ENCODE measurements at regions not wholly inside any gene's neighbourhood (a gene's known extent, or its start where the extent isn't known, plus 50 kb on each side); places are given as distances from the start of the nearest gene placed in this dataset.
"Not testable (repeated sequence)": the region's sequence is repeated elsewhere in the genome, so short reads cannot be mapped to it uniquely, and the experiment has no call there.

GRCh38 chr3:11739706-11740105 is 96.0 kb upstream of the VGLL4 start:
- Histone ChIP-seq H3K4me3 (ENCODE audit: low read depth, low read length) (no peak overlapping the region), H3K4me1 (ENCODE audit: control insufficient read depth, insufficient read depth, low read length, unreplicated experiment) (no peaks in the 10 kb centered on the region), H3K79me2 (ENCODE audit: control insufficient read depth, insufficient read depth, low read length, unreplicated experiment) (no peaks in the 10 kb centered on the region), H3K36me3 (ENCODE audit: insufficient read depth, low read length) (no peaks in the 10 kb centered on the region), H3K27ac (ENCODE audit: low read depth, low read length) (no peak overlapping the region), H3K27me3 (ENCODE audit: insufficient read depth, low read length) (peaks cover 30% of the 10 kb centered on the region), H2AFZ (ENCODE audit: low read length, unreplicated experiment) (no peak overlapping the region)

- no peaks in the 10 kb centered on the region for H3K4me1 ChIP-seq (ENCODE audit: control insufficient read depth, insufficient read depth, low read length, unreplicated experiment)
- H3K79me2 ChIP-seq (ENCODE audit: control insufficient read depth, insufficient read depth, low read length, unreplicated experiment) = no peaks in the 10 kb centered on the region
- no peak overlapping the region for H3K27ac ChIP-seq (ENCODE audit: low read depth, low read length)
- no peaks in the 10 kb centered on the region for H3K36me3 ChIP-seq (ENCODE audit: insufficient read depth, low read length)
- no peak overlapping the region for H2AFZ ChIP-seq (ENCODE audit: low read length, unreplicated experiment)
- H3K27me3 ChIP-seq (ENCODE audit: insufficient read depth, low read length) = peaks cover 30% of the 10 kb centered on the region
- H3K4me3 ChIP-seq (ENCODE audit: low read depth, low read length) = no peak overlapping the region
These were observed 95.4 kb upstream of the VGLL4 start for GRCh38 chr3:11739123-11739522.

- H3K27ac ChIP-seq (ENCODE audit: low read depth, low read length) = no peak overlapping the region
- H3K79me2 ChIP-seq (ENCODE audit: control insufficient read depth, insufficient read depth, low read length, unreplicated experiment) = no peaks in the 10 kb centered on the region
- H3K4me3 ChIP-seq (ENCODE audit: low read depth, low read length) = no peak overlapping the region
- H2AFZ ChIP-seq (ENCODE audit: low read length, unreplicated experiment) = no peak overlapping the region
- no peaks in the 10 kb centered on the region for H3K36me3 ChIP-seq (ENCODE audit: insufficient read depth, low read length)
- peaks cover 30% of the 10 kb centered on the region for H3K27me3 ChIP-seq (ENCODE audit: insufficient read depth, low read length)
- H3K4me1 ChIP-seq (ENCODE audit: control insufficient read depth, insufficient read depth, low read length, unreplicated experiment) = no peaks in the 10 kb centered on the region
These were observed 94.0 kb upstream of the VGLL4 start for GRCh38 chr3:11737742-11738141.

- Histone ChIP-seq H3K36me3 (ENCODE audit: insufficient read depth, low read length) (no peaks in the 10 kb centered on the region), H2AFZ (ENCODE audit: low read length, unreplicated experiment) (no peak overlapping the region), H3K27me3 (ENCODE audit: insufficient read depth, low read length) (peaks cover 30% of the 10 kb centered on the region), H3K4me3 (ENCODE audit: low read depth, low read length) (no peak overlapping the region), H3K79me2 (ENCODE audit: control insufficient read depth, insufficient read depth, low read length, unreplicated experiment) (no peaks in the 10 kb centered on the region), H3K4me1 (ENCODE audit: control insufficient read depth, insufficient read depth, low read length, unreplicated experiment) (no peaks in the 10 kb centered on the region), H3K27ac (ENCODE audit: low read depth, low read length) (no peak overlapping the region)
These were observed 92.6 kb upstream of the VGLL4 start for GRCh38 chr3:11736136-11736833.

GRCh38 chr3:11735638-11736037 is 91.9 kb upstream of the VGLL4 start:
- Histone ChIP-seq H3K27me3 (ENCODE audit: insufficient read depth, low read length) (peaks cover 33% of the 10 kb centered on the region), H3K79me2 (ENCODE audit: control insufficient read depth, insufficient read depth, low read length, unreplicated experiment) (no peaks in the 10 kb centered on the region), H3K4me1 (ENCODE audit: control insufficient read depth, insufficient read depth, low read length, unreplicated experiment) (no peaks in the 10 kb centered on the region), H3K36me3 (ENCODE audit: insufficient read depth, low read length) (no peaks in the 10 kb centered on the region), H3K4me3 (ENCODE audit: low read depth, low read length) (no peak overlapping the region), H2AFZ (ENCODE audit: low read length, unreplicated experiment) (no peak overlapping the region), H3K27ac (ENCODE audit: low read depth, low read length) (no peak overlapping the region)

GRCh38 chr3:11735111-11735510 is 91.4 kb upstream of the VGLL4 start:
- not testable (repeated sequence) for H3K4me3 ChIP-seq (ENCODE audit: low read depth, low read length)
- peaks cover 30% of the 10 kb centered on the region for H3K27me3 ChIP-seq (ENCODE audit: insufficient read depth, low read length)

GRCh38 chr3:11733914-11734313 is 90.2 kb upstream of the VGLL4 start:
- H3K36me3 ChIP-seq (ENCODE audit: insufficient read depth, low read length) = no peaks in the 10 kb centered on the region
- H3K4me1 ChIP-seq (ENCODE audit: control insufficient read depth, insufficient read depth, low read length, unreplicated experiment) = no peaks in the 10 kb centered on the region
- peaks cover 27% of the 10 kb centered on the region for H3K27me3 ChIP-seq (ENCODE audit: insufficient read depth, low read length)
- no peak overlapping the region for H2AFZ ChIP-seq (ENCODE audit: low read length, unreplicated experiment)
- H3K4me3 ChIP-seq (ENCODE audit: low read depth, low read length) = no peak overlapping the region
- no peaks in the 10 kb centered on the region for H3K79me2 ChIP-seq (ENCODE audit: control insufficient read depth, insufficient read depth, low read length, unreplicated experiment)
- no peak overlapping the region for H3K27ac ChIP-seq (ENCODE audit: low read depth, low read length)

More at GRCh38 chr3:11735111-11735510, 91.4 kb upstream of the VGLL4 start:
- H3K36me3 ChIP-seq (ENCODE audit: insufficient read depth, low read length); H3K4me1 ChIP-seq (ENCODE audit: control insufficient read depth, insufficient read depth, low read length, unreplicated experiment); H3K27ac ChIP-seq (ENCODE audit: low read depth, low read length); H3K79me2 ChIP-seq (ENCODE audit: control insufficient read depth, insufficient read depth, low read length, unreplicated experiment); H2AFZ ChIP-seq (ENCODE audit: low read length, unreplicated experiment): not testable (repeated sequence)

GRCh38 chr3:11727207-11727606 is 83.5 kb upstream of the VGLL4 start:
- Histone ChIP-seq H3K27ac (ENCODE audit: low read depth, low read length) (no peak overlapping the region), H3K79me2 (ENCODE audit: control insufficient read depth, insufficient read depth, low read length, unreplicated experiment) (no peaks in the 10 kb centered on the region), H3K4me3 (ENCODE audit: low read depth, low read length) (no peak overlapping the region), H3K27me3 (ENCODE audit: insufficient read depth, low read length) (peaks cover 24% of the 10 kb centered on the region), H3K4me1 (ENCODE audit: control insufficient read depth, insufficient read depth, low read length, unreplicated experiment) (no peaks in the 10 kb centered on the region), H2AFZ (ENCODE audit: low read length, unreplicated experiment) (no peak overlapping the region), H3K36me3 (ENCODE audit: insufficient read depth, low read length) (no peaks in the 10 kb centered on the region)

GRCh38 chr3:11726146-11726545 is 82.4 kb upstream of the VGLL4 start:
- Histone ChIP-seq H2AFZ (ENCODE audit: low read length, unreplicated experiment) (no peak overlapping the region), H3K27ac (ENCODE audit: low read depth, low read length) (no peak overlapping the region), H3K4me3 (ENCODE audit: low read depth, low read length) (no peak overlapping the region), H3K4me1 (ENCODE audit: control insufficient read depth, insufficient read depth, low read length, unreplicated experiment) (no peaks in the 10 kb centered on the region), H3K36me3 (ENCODE audit: insufficient read depth, low read length) (no peaks in the 10 kb centered on the region), H3K79me2 (ENCODE audit: control insufficient read depth, insufficient read depth, low read length, unreplicated experiment) (no peaks in the 10 kb centered on the region), H3K27me3 (ENCODE audit: insufficient read depth, low read length) (peaks cover 33% of the 10 kb centered on the region)

- H3K4me3 ChIP-seq (ENCODE audit: low read depth, low read length); H2AFZ ChIP-seq (ENCODE audit: low read length, unreplicated experiment); H3K79me2 ChIP-seq (ENCODE audit: control insufficient read depth, insufficient read depth, low read length, unreplicated experiment): not testable (repeated sequence)
These were observed 81.6 kb upstream of the VGLL4 start for GRCh38 chr3:11725340-11725641.

GRCh38 chr3:11724615-11725339 is 81.1 kb upstream of the VGLL4 start:
- Histone ChIP-seq H3K36me3 (ENCODE audit: insufficient read depth, low read length) (no peaks in the 10 kb centered on the region), H2AFZ (ENCODE audit: low read length, unreplicated experiment) (no peak overlapping the region), H3K27ac (ENCODE audit: low read depth, low read length) (no peak overlapping the region), H3K27me3 (ENCODE audit: insufficient read depth, low read length) (peaks cover 28% of the 10 kb centered on the region), H3K4me1 (ENCODE audit: control insufficient read depth, insufficient read depth, low read length, unreplicated experiment) (no peaks in the 10 kb centered on the region), H3K79me2 (ENCODE audit: control insufficient read depth, insufficient read depth, low read length, unreplicated experiment) (no peaks in the 10 kb centered on the region), H3K4me3 (ENCODE audit: low read depth, low read length) (no peak overlapping the region)

More at GRCh38 chr3:11725340-11725641, 81.6 kb upstream of the VGLL4 start:
- H3K27ac ChIP-seq (ENCODE audit: low read depth, low read length); H3K36me3 ChIP-seq (ENCODE audit: insufficient read depth, low read length); H3K4me1 ChIP-seq (ENCODE audit: control insufficient read depth, insufficient read depth, low read length, unreplicated experiment): not testable (repeated sequence)
- peaks cover 30% of the 10 kb centered on the region for H3K27me3 ChIP-seq (ENCODE audit: insufficient read depth, low read length)
